ENCODE measurements at regions not wholly inside any gene's neighbourhood (a gene's known extent, or its start where the extent isn't known, plus 50 kb on each side); places are given as distances from the start of the nearest gene placed in this dataset.

- TF ChIP-seq CTCF (IDR thresholded peaks at IDR 0.05), result no peak
- TF ChIP-seq POLR2A (IDR thresholded peaks at IDR 0.05), result no peak
Observed at GRCh38 chr4:173450281-173450680, 51.4 kb upstream of the SCRG1 start.

All from testis (tissue), 2 donors.